Sigmoid colon (tissue), 6 donors: ENCODE measurements at regions not wholly inside any gene's neighbourhood (a gene's known extent, or its start where the extent isn't known, plus 50 kb on each side); places are given as distances from the start of the nearest gene placed in this dataset.

ENCODE experiments used
- DNase-seq: peaks from one replicate; pipeline ENCODE4 v3.0.0-alpha.2; 2019
- H3K27ac ChIP-seq, 4 donors: fragments of 200-600 bp; sonication (generic); one replicate each; pipeline ENCODE4 v1.5.1; 2016 to 2019; ENCODE audit warnings: mild to moderate bottlenecking in 1 of 4
- H3K27me3 ChIP-seq, 3 donors: fragments of 200-600 bp; sonication (generic); one replicate each; pipeline ENCODE4 v1.5.1; 2019; ENCODE audit warnings: mild to moderate bottlenecking in 1 of 3
- H3K36me3 ChIP-seq, 4 donors: fragments of 200-600 bp; sonication (generic); one replicate each; pipeline ENCODE4 v1.5.1; 2016 to 2019
- H3K4me1 ChIP-seq, 4 donors: fragments of 200-600 bp; sonication (generic); one replicate each; pipeline ENCODE4 v1.5.1; 2017 to 2019
- H3K4me3 ChIP-seq, 4 donors: fragments of 200-600 bp; sonication (generic); one replicate each; pipeline ENCODE4 v1.5.1; 2017 to 2019; ENCODE audit warnings: mild to moderate bottlenecking in 2 of 4, moderate library complexity in 1 of 4
- H3K9me3 ChIP-seq, 4 donors: fragments of 200-600 bp in 3 of 4; sonication (generic) in 3 of 4; one replicate each; pipeline versions ENCODE4 v1.5.1 to v1.6.1; 2013 to 2019
- CTCF ChIP-seq, 4 experiments: fragments of 450-650 bp in 3 of 4; fragments of 200-600 bp in 1 of 4; IDR thresholded peaks; one replicate each; pipeline ENCODE4 v1.5.1; 2016 to 2019; ENCODE audit warnings: antibody characterized with exemption in 4 of 4, mild to moderate bottlenecking in 3 of 4, moderate library complexity in 2 of 4
- EP300 ChIP-seq, 4 donors: sonication (generic); formaldehyde crosslinking; IDR thresholded peaks; one replicate each; pipeline ENCODE4 v1.6.1; 2017; ENCODE audit warnings: antibody characterized with exemption in 4 of 4
- POLR2A ChIP-seq, 2 donors: fragments of 450-650 bp; IDR thresholded peaks; one replicate each; pipeline ENCODE4 v1.6.1; 2016; ENCODE audit warnings: antibody characterized with exemption in 2 of 2, mild to moderate bottlenecking in 2 of 2, moderate library complexity in 2 of 2
- POLR2AphosphoS5 ChIP-seq, 4 donors: sonication (generic); formaldehyde crosslinking; IDR thresholded peaks; one replicate each; pipeline ENCODE4 v1.6.1; 2017; ENCODE audit warnings: antibody characterized with exemption in 4 of 4
- WGBS, 2 donors: extraction: QIAGEN DNeasy Blood & Tissue Kit; methylation state at CpG; one replicate each; pipeline ENCODE4 v1.1.7; 2013; 5-methylcytosine and 5-hydroxymethylcytosine counted together
- intact Hi-C: fragments of 100-400 bp; cut with DNase I; formaldehyde crosslinking; loops from one replicate; pipeline ENCODE4 v1.15.1; 2023
- donor health status: healthy with polysubstance abuse.
- donor health status: healthy.

- H3K36me3 ChIP-seq: no peaks in the 10 kb centered on the region
- WGBS, 2 donors: 72 to 77% methylated on average over 4 of the region's 4 CpGs
- no peak for TF ChIP-seq POLR2A (IDR thresholded peaks at IDR 0.05)
- H3K9me3 ChIP-seq: peaks cover 0 to 2% (median 0%) of the 10 kb centered on the region in 4 donors
- H3K27ac ChIP-seq: no peak overlapping the region
- intact Hi-C loops: no loop called here
- H3K4me3 ChIP-seq: no peak overlapping the region
- DNase-seq: peak; percentile 3
- H3K27me3 ChIP-seq: peaks cover 0 to 24% (median 0%) of the 10 kb centered on the region in 3 donors
- no peaks in the 10 kb centered on the region for H3K4me1 ChIP-seq
Measured at GRCh38 chr1:36537991-36538390, 55.3 kb upstream of the CSF3R start.

GRCh38 chr1:36537190-36537768, 54.6 kb upstream of the CSF3R start:
- Histone ChIP-seq H3K9me3 (peaks cover 0 to 2% (median 0%) of the 10 kb centered on the region in 4 donors), H3K4me3 (no peak overlapping the region), H3K27me3 (peaks cover 0 to 24% (median 0%) of the 10 kb centered on the region in 3 donors), H3K27ac (no peak overlapping the region), H3K36me3 (no peaks in the 10 kb centered on the region), H3K4me1 (no peaks in the 10 kb centered on the region)
- intact Hi-C loops: no loop called here
- 28 to 52% methylated on average over 2 of the region's 2 CpGs for WGBS, 2 donors
- TF ChIP-seq EP300 (IDR thresholded peaks at IDR 0.05) (no peak), POLR2AphosphoS5 (IDR thresholded peaks at IDR 0.05) (no peak), POLR2A (IDR thresholded peaks at IDR 0.05) (no peak), CTCF (IDR thresholded peaks at IDR 0.05) (no peak)
- DNase-seq: no peak

DNA sequence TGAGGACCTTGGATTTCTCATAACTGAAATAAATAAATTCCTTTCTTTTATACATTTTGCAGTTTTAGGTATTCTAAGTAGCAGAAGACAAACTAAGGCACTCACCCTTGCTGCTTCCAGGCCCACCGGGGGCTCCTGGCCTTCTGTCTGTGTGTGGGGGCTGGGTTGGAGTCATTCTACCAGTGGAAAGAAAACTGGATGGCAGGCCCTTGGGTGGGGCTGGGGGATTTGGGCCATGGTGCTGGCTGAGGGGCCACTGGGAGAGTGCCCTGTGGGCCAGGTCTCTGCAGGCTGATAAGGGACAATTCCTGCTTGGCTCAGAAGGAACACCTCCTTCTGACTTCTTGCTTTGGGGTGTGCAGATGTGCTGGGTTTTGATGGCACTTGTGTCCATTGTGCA, 54.0 kb upstream of the CSF3R start:
- peak; percentile 20 for DNase-seq
- no peaks in the 10 kb centered on the region for H3K4me1 ChIP-seq
- H3K36me3 ChIP-seq: no peaks in the 10 kb centered on the region
- H3K27ac ChIP-seq: no peak overlapping the region
- intact Hi-C loops: no loop called here
- H3K9me3 ChIP-seq: peaks cover 0 to 2% (median 0%) of the 10 kb centered on the region in 4 donors
- H3K4me3 ChIP-seq: no peak overlapping the region
- WGBS, 2 donors: 62 to 72% methylated on average over 1 of the region's 1 CpG
- TF ChIP-seq POLR2AphosphoS5 (IDR thresholded peaks at IDR 0.05) (no peak), CTCF (IDR thresholded peaks at IDR 0.05) (no peak)
- peaks cover 0 to 20% (median 0%) of the 10 kb centered on the region in 3 donors for H3K27me3 ChIP-seq

DNA sequence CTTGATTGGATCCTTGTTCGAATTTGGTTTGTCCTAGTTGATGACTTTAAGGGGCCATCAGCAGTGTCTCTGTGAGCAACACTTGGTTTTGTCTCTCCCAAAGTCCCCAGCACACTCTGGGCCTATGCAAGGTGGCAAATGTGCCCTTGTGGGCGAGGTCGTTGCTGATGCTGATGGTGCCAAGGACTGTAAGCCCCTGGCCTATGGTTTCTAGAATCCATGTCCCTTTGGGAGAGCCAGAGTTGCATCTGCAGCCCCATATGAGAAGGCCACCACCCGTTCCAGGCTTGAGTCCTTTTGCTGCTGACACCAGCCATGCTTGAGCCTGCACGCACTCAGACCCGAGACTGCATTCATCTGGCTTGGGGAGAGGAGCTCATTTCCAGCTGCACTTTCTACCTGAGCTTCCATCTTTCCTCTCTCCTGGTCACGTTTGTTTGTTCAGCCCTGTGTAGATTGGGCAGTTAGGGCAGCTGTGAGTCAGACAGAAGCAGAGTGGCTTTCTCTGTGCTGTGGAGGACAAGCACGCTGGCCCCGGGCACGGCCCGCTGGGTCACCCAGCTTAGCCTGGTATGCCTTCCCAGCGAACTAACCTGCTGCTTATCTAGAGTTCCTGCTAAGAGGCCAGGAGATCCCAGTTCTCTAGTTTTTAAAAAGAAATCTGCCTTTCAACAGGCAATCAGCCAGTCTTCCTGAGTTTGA, 52.1 kb upstream of the CSF3R start:
- Histone ChIP-seq H3K36me3 (no peaks in the 10 kb centered on the region), H3K27ac (no peak overlapping the region), H3K9me3 (peaks cover 0 to 2% (median 0%) of the 10 kb centered on the region in 4 donors), H3K4me1 (no peaks in the 10 kb centered on the region), H3K27me3 (peaks cover 0 to 19% (median 4%) of the 10 kb centered on the region in 3 donors), H3K4me3 (no peak overlapping the region)
- DNase-seq: peak; percentile 48
- 64 to 74% methylated on average over 12 of the region's 12 CpGs for WGBS, 2 donors
- intact Hi-C loops: no loop called here
- TF ChIP-seq CTCF (IDR thresholded peaks at IDR 0.05) (no peak), POLR2AphosphoS5 (IDR thresholded peaks at IDR 0.05) (no peak), EP300 (IDR thresholded peaks at IDR 0.05) (no peak), POLR2A (IDR thresholded peaks at IDR 0.05) (no peak)

DNA sequence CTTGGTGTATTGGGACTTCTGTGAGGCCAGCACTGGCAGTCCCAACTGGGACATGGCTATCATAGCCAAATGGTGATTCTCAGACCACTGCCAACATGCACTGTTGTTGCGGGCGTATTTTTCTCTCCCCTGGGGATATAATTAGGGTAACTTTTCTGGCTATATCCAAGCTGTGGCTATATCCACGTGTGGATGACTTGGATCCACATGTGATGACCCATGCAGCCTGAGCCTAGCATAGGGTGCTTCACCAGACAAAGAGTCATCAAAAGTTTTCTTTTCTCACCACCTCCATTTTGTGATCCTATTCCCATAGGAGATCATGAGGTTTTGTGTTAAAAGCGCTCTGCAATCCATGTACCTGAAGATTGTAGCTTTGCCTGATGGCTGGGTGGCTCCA, 51.2 kb upstream of the CSF3R start:
- WGBS, 2 donors: 69 to 79% methylated on average over 4 of the region's 4 CpGs
- H3K4me1 ChIP-seq: no peaks in the 10 kb centered on the region
- TF ChIP-seq CTCF (IDR thresholded peaks at IDR 0.05) (no peak), POLR2A (IDR thresholded peaks at IDR 0.05) (no peak), POLR2AphosphoS5 (IDR thresholded peaks at IDR 0.05) (no peak), EP300 (IDR thresholded peaks at IDR 0.05) (no peak)
- no peak overlapping the region for H3K27ac ChIP-seq
- H3K36me3 ChIP-seq: no peaks in the 10 kb centered on the region
- H3K27me3 ChIP-seq: peaks cover 0 to 28% (median 4%) of the 10 kb centered on the region in 3 donors
- H3K9me3 ChIP-seq: peaks cover 0 to 2% (median 0%) of the 10 kb centered on the region in 4 donors
- peak; percentile 12 for DNase-seq
- intact Hi-C loops: no loop called here
- no peak overlapping the region for H3K4me3 ChIP-seq
